ENCODE measurements at regions not wholly inside any gene's neighbourhood (a gene's known extent, or its start where the extent isn't known, plus 50 kb on each side); places are given as distances from the start of the nearest gene placed in this dataset.

- TF ChIP-seq CTCF (IDR thresholded peaks at IDR 0.05; ENCODE audit: insufficient read depth, low read depth, low read length): no peak
- Histone ChIP-seq H3K27me3 (ENCODE audit: control insufficient read depth, insufficient read depth, low read length) (peaks cover 2% of the 10 kb centered on the region; the same call in 1 of the 2 replicates), H3K4me3 (ENCODE audit: low read depth, low read length) (no peak overlapping the region), H3K36me3 (ENCODE audit: control insufficient read depth, insufficient read depth, low read length) (no peaks in the 10 kb centered on the region)
- CTCF ChIA-PET: interaction anchor here (1.1 to 3.2 kb wide), 3 partner anchors 20 to 91 kb away, joined by 3 to 13 read pairs (median 4); no protein-coding TSS in a partner anchor
- POLR2A ChIA-PET: no interaction called here
- no peak for DNase-seq (ENCODE audit: low read depth)
Measured at GRCh38 chr15:98331676-98332075, 316.7 kb upstream of the IGF1R start.

- ChIA-PET CTCF (interaction anchor here (1.5 to 3.2 kb wide), 2 partner anchors 21 to 95 kb away, joined by 5 to 13 read pairs; no protein-coding TSS in a partner anchor), POLR2A (no interaction called here)
- no peak for DNase-seq (ENCODE audit: low read depth)
- Histone ChIP-seq H3K4me3 (ENCODE audit: low read depth, low read length) (no peak overlapping the region), H3K27me3 (ENCODE audit: control insufficient read depth, insufficient read depth, low read length) (peaks cover 2% of the 10 kb centered on the region; the same call in 1 of the 2 replicates), H3K36me3 (ENCODE audit: control insufficient read depth, insufficient read depth, low read length) (no peaks in the 10 kb centered on the region)
- TF ChIP-seq CTCF (IDR thresholded peaks at IDR 0.05; ENCODE audit: insufficient read depth, low read depth, low read length): no peak
Measured at GRCh38 chr15:98333251-98333650, 315.1 kb upstream of the IGF1R start.

GRCh38 chr15:98342911-98343310 lies 305.4 kb upstream of the IGF1R start:
- no peak for DNase-seq (ENCODE audit: low read depth)
- Histone ChIP-seq H3K36me3 (ENCODE audit: control insufficient read depth, insufficient read depth, low read length) (no peaks in the 10 kb centered on the region), H3K4me3 (ENCODE audit: low read depth, low read length) (no peak overlapping the region), H3K27me3 (ENCODE audit: control insufficient read depth, insufficient read depth, low read length) (no peaks in the 10 kb centered on the region)
- TF ChIP-seq CTCF (IDR thresholded peaks at IDR 0.05; ENCODE audit: insufficient read depth, low read depth, low read length): no peak
- ChIA-PET POLR2A (no interaction called here), CTCF (interaction anchor here (1.1 kb wide), 1 partner anchor 26 kb away, joined by 3 read pairs; no protein-coding TSS in a partner anchor)

DNA sequence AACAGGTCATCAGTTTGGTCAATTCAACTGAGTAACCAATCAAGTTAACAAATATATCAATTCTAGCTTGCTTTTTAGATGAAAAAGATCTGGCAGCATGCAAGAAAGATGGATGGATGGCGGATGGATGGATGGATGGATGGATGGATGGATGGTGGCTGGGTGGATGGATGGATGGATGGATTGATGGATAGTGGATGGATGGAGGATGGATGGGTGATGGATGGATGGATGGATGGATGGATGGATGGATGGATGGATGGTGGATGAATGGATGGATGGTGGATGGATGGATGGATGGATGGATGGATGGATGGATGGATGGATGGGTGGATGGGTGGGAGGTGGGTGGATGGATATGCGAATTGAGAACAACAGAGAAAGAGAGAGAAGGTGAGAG lies 303.7 kb upstream of the IGF1R start:
- Histone ChIP-seq H3K4me3 (ENCODE audit: low read depth, low read length) (no peak overlapping the region), H3K36me3 (ENCODE audit: control insufficient read depth, insufficient read depth, low read length) (no peaks in the 10 kb centered on the region), H3K27me3 (ENCODE audit: control insufficient read depth, insufficient read depth, low read length) (no peaks in the 10 kb centered on the region)
- TF ChIP-seq CTCF (IDR thresholded peaks at IDR 0.05; ENCODE audit: insufficient read depth, low read depth, low read length): no peak
- DNase-seq (ENCODE audit: low read depth): no peak
- POLR2A ChIA-PET: no interaction called here
- CTCF ChIA-PET: interaction anchor here (0.9 kb wide), 1 partner anchor 33 kb away, joined by 3 read pairs; no protein-coding TSS in a partner anchor

DNA sequence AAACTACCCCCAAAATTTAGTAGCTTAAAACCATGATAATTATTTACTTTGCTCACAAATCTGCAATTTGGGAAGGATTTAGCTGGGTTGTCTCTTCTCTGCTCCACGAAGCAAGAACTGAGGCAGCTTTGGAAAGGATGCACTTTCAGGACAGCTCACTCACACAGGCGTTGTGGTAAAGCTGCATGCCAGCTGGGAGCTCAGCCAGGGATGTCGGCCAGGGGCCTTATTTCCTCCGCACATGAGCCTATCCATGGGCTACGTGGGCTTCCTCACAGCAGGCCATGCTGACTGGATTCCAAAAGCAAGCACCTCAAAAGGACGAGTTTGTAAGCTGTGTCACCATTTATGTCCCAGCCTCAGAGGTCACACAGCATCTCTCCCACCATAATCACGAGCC lies 301.3 kb upstream of the IGF1R start:
- no peak for DNase-seq (ENCODE audit: low read depth)
- H3K36me3 ChIP-seq (ENCODE audit: control insufficient read depth, insufficient read depth, low read length): no peaks in the 10 kb centered on the region
- H3K4me3 ChIP-seq (ENCODE audit: low read depth, low read length): no peak overlapping the region
- no peaks in the 10 kb centered on the region for H3K27me3 ChIP-seq (ENCODE audit: control insufficient read depth, insufficient read depth, low read length)
- CTCF ChIA-PET: no interaction called here
- POLR2A ChIA-PET: no interaction called here
- no peak for TF ChIP-seq CTCF (IDR thresholded peaks at IDR 0.05; ENCODE audit: insufficient read depth, low read depth, low read length)
